NCI-H146 (cell line): ENCODE measurements at regions not wholly inside any gene's neighbourhood (a gene's known extent, or its start where the extent isn't known, plus 50 kb on each side); places are given as distances from the start of the nearest gene placed in this dataset.
"Not testable (repeated sequence)": the region's sequence is repeated elsewhere in the genome, so short reads cannot be mapped to it uniquely, and the experiment has no call there.

Experiments used
- DNase-seq: peaks from one replicate; lab custom pipeline; 2025; lab: John Stamatoyannopoulos, UW

DNA sequence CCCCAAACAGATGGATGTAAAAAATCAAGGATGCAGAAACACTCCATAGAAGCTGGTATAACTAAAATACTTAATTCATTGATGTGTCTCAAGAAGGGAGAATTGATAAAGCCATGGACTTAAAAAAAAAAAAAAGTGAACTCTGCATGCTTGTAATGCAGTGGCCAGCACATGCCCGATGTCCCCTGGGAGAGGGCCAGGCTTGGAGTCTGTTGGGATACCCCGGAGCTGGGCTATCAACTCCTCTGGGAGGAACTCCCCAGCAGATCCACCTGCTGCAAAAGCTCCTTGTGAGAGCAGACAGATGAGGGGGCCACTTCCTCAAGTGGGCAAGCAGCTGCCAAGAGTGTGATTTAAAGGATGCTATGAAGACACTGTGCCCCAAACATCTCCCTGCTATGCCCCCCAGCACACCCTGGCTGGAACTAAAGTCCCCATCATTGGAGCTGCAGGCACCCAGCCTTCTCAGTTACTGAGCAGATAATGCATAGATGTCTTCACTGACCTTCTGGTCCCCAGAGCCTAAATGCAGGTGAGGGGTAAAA lies 311.5 kb upstream of the ID2 start:
- peak; percentile 9 for DNase-seq

DNA sequence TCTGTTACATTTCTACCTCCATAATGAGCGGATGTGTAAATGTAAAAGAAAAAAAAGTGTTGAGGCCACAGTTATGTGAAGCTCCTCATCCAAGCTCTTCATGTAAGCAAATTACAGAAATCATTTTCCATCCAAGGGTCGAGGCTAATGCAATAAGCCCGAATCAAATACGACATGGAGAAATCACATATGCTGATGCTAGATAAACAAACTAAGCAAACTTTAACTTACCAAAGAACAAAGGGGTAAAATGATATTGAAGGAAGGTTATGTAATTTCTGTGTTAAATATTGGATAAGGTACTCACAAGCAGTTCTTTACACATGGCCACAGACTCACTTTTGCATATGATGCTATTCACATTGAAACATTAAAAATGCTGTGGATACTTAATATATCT lies 310.2 kb upstream of the ID2 start:
- DNase-seq, result peak; percentile 31

DNA sequence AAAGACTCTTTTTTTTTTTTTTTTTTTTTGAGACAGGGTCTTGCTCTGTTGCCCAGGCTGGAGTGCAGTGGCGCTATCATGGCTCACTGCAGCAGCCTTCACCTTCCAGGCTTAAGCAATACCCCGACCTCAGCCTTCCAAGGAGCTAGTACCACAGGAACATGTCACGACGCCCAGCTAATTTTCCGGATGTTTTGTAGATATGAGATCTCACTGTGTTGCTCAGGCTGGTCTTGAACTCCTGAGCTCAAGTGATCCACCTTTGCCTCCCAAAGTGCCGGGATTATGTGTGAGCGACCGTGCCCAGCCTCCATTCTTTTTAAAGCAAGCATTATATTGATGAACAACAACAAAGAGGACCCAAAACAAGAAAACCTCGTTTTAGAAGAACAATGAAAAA lies 307.1 kb upstream of the ID2 start:
- DNase-seq, result no peak

DNA sequence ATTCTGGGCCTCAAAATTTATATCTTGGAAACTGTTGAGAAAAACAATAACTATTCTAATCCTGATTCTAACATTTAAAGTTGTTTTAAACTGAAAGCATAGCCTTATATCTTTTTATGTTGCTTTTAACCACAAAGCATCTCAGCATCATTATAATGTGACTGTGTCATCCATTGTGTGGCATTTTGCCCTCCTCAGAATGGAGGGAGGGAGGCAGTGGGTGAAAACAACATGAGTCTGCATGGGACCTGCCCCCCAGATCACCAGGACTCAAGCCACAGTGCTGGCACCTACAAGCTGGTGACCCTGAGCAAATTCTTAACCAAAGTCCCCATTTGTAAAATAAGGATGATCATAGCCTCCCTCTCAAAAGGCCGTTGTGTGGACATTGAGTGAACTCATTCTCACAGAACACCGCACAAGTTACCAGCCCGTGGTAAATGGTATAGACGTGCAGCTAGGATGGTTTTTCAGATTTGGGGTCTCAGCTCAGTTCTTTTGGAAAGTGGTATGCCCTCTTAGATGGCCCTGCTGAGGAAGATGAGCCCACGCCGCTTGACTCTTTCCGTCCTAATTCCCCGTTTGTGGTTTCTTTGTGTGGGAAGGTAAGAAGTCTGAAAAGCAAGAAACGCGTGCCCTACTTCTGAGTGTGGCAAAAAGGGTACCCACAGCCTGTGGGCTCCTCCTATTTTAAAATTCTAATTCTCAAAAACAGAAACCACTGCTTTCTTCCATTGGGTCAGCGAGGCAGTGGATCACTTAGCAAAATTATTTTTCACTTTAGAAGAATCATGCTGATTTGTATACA lies 305.0 kb upstream of the ID2 start:
- no peak for DNase-seq

DNA sequence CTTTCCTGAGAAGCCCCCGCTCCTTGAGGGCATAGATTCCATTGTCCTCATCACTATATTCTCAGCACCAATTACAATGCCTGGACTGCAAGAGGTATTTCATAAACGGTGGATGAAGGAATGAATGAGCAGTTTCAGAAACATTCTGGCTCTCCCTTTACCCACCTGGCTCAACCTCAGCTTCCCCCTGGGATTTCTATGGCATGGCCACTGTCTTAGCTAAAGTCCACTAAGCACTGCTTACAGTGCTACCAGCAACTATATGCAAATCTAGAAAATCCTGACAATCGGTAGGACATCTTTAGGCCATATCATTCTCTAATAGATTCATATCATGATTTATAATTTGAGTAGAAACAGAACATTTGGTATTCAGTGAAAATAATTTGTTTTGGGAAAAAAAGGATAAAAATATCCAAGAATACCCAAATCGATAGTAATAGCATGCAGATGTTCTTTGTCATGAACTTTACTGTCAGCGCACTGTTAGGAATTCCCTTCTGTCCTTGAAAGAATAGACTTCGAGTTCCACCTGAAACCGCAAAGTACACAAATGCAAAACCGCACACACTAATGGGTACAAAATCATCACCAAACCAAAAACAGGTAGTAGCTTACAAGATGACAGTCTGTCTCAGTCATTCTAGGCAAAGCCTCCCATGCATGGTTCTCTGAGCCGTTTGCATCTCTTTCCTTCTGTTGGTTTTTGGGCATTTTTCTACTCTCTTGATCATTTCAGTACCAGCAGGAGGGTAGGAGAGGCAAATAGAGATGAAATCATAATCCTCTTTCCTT lies 303.6 kb upstream of the ID2 start:
- no peak for DNase-seq

DNA sequence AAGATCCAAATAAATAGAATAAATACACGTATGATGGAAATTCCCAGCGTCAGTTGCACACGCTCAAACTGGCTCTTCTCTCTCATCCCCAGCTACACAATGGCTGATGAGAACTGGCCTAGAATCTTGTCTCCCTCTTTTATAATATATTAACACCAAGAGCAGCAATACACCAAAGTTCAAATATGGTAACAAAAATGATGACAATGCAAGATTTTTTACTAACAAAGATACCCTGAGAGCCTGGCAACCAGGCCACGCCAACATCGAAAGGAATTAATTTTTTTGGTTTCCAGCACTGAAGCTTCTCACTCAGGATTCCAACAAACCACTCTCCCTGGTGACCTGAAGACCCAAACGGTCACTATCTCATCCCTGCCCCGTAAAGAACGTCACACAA lies 302.7 kb upstream of the ID2 start:
- DNase-seq, result no peak

DNA sequence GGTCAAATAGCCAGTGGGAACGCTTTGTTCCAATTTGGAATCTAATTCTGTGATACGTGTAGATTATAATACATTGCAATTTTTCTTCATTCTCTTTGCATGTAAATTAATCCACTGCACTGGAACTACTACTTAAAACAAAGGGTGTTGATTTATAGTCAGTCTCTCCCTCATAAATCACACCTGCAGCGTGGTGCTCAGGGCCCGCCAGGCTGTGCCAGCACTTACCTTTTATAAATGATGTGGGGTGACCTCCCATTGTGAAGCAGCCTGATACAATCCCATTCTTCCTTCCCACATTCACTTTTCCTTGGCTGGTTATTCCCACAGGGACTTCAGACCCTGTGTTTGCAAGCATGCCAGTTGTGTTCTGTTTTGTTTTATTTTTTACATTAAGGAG lies 302.3 kb upstream of the ID2 start:
- peak; percentile 12 for DNase-seq

DNA sequence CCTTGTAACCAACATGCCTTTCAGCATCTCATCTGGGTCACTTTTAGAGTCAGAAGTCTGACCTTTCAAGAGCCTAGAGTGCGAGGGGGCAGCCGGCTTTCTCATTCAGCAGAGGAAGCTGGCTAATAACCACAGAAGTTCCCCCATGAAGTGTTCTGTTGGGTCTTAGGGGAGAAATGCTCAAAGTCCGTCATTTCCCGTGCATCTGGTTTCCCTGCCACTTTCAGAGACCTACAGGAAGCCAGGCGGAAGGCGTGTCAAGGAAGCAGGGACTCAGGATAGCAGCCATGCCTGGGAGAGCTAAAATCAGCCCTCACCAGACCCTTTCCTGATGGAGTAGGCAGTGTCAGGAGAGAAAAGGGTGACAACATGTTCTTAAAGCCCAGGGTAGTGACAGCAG lies 301.8 kb upstream of the ID2 start:
- no peak for DNase-seq

DNA sequence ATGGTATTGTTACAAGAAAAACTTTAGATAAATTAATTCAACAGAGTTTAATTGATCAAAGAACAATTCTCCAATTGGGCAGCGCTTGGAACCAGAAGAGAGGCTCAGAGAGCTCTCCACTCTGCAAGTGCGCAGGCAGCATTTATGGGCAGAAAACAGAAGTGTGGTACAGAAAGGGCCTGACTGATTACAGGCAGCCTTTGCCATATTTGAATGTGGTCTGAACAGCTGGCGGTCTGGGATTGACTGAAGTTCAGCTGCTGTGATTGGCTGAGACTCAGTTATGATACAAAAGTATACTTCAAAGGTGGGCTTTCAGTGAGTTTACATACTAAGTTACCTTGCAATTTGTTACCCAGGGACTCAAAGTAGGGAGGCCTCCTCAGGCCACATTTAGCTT lies 301.3 kb upstream of the ID2 start:
- no peak for DNase-seq

DNA sequence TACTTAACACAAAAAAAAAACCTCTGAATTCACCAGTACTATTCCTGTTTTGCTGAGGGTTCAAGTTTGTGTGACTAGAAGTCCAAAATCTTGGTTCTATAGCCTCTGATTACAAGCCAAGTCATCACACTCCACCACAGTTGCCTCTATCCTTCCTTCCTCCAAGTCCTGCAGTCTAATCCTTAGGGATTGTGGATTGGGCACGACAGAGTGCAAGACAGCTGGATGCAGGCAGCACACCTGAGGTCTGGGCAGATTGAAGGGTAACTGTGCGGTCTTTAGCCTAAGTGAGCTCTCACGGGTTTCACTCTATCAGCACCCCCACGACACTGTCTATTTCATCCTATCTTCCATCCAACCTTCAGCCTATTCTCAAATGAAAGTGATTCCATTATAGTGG lies 299.4 kb upstream of the ID2 start:
- DNase-seq, result no peak

DNA sequence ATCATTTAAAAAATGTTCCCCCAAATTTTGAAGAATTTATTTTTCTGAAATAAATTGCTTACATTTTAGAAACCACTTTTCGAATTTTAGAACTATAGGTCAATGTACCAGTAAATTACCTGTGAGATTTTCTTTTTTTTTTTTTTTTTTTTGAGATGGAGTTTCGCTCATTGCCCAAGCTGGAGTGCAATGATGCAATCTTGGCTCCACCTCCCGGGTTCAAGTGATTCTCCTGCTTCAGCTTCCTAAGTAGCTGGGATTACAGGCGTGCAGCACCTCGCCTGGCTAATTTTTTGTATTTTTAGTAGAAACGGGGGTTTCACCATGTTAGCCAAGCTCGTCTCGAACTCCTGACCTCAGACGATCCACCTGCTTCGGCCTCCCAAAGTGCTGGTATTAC lies 295.1 kb upstream of the ID2 start:
- not testable (repeated sequence) for DNase-seq

DNA sequence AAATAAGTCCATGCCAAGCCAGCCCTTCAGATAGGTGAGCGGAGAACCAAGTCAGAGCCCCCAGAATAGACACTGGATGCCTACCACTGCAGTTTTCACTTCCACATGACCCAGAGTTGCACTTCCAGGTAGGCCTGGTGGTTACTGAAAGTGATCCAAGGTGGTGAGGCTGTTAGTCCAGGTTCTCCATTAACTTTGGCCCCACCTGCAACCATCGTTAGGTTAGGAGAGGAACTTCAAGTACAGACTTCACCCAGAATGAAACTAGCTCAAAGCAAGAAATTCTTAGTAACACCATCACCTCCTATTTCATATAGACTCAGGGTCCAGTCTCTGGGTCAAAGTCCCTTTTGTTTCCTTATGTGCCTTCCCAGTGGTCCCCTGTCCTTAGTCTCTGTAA lies 293.1 kb upstream of the ID2 start:
- no peak for DNase-seq

DNA sequence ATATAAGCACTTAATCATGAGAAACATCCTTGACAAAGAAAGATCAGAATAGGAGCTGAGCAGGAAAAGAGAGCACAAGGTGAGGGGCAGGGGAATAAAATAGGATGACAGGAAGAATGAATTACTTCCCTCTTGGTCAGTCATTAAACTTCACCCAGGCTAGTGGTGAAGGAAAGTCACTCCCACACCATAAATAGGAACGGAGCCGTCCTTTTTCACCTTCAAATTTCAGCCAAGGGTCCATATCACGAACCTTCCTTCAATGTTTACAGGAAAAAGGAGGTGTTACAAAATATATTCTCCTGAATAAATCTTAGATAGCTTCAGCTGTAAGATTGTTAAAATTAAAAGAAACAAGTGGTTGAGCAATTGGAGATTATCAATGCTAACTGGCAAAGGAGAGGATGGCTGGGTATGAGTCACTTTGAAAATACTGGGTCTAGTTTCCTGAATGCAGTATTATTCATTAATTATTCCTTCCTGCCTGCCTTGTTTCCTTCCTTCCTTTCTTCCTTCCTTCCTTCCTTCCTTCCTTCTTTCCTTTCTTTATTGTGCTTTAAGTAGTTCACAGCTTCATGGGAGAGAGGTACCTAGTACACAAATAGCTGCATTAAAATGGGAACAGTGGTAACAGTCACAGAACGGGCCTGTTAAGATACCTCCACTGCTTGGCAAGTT lies 292.3 kb upstream of the ID2 start:
- DNase-seq, result no peak

DNA sequence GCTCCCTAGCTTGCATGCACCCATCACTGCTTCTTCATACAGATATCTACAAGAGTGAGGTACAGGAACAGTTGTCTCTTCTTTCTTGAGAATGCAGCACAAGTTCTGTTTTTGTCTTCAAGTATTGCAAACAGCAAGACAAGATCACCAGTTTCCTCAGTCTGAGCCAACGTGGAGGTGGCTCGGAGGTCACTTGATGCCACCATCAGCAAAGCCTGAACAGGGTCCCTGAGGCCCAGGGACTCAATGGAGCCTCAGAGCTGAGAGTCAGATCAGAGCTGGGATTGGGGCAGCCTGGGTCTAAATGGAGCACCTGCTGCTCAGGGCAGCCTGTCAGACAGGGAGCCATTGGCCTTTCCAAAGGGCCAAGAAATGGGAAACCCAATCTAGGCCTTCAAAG lies 290.7 kb upstream of the ID2 start:
- DNase-seq, result no peak

DNA sequence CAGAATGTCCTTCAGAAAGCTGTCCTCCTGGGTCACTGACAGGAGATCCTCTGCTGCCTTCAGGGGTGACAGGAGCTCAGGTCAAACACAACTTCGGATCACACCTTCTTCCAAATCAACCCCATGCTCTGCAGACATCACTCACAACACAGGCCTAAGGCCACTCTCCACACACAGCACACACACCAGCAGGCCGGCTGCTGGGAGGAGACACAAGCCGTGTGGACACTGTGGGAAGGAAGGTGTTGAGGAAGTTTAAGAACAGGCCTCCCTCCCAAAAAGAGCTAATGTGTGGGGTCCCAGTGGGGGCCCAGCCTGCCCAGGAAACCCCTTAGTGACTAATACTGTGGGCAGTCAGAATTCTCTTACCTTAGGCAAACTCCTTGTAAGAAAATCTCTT lies 290.3 kb upstream of the ID2 start:
- DNase-seq, result no peak

DNA sequence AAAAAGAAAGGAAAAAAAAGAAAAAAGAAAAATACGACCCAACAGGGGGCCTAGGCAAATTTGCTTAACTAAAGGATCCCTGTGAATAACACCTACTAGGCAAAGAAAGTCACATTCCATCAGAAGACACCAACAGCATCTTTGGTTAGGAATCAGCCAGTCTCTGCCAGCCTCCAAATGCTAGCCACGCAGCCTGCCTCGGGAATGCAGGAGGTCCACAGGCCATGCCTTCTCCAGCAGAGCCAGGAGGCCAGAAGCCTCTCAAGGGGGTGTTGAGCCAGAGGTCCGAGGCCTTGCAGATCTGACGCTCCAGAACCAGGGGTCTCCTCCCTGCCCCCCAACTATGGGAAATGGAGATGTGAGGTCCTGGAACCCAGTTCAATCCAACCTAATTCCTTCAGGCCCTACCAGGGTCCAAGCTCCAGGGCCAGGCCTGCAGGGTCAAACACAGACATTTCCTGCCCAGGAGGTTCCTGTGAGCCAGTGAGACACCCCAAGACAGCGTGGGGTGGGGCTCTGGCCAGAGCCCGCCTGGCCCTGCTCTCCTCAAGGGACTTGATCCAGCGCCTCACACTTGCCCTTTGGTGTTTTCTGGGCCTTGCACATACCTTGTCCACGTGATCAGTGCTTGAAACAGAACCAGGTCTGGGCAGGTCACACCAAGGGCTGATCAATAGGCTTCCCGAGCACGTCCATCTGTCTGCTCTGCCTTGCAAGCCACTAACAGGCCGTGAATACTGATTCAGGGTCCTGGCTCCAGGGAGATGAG lies 289.6 kb upstream of the ID2 start:
- no peak for DNase-seq

DNA sequence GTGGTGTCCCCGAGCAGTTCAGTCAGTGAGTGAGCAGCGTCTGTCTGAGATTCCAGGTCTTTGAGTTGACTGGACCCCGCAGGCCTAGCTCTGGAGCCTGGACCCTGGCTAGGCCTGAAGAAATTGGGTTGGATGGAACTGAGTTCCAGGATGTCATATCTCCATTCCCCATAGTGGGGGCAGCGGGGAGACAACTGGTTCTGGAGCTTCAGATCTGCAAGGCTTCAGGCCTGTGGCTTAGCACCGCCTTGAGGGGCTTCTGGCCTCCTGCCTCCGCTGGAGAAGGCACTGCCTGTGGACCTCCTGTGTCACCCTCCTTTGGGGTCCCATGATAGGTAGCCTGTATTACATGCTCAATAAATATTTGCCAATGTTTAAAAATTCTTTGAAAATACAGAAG lies 288.4 kb upstream of the ID2 start:
- no peak for DNase-seq

DNA sequence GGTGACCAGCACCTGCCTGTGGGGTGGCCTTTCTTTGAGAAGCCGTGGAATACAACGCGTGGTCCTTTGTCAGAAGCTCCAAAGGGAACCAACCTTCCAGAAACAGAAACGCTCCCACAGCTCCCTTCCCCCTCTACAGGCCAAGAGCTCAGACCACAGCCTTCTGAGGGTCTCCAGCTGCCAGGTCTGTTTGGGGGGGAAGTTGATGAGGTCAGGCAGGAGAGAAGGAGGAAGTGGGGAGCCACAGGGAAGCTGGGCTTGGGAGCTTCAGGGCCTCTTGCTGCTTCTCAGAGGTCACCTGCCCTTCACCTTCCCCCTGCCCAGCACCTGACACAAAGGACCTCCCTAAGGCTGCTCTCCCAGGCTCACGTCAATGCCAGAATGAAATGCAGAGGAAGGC lies 287.7 kb upstream of the ID2 start:
- no peak for DNase-seq

DNA sequence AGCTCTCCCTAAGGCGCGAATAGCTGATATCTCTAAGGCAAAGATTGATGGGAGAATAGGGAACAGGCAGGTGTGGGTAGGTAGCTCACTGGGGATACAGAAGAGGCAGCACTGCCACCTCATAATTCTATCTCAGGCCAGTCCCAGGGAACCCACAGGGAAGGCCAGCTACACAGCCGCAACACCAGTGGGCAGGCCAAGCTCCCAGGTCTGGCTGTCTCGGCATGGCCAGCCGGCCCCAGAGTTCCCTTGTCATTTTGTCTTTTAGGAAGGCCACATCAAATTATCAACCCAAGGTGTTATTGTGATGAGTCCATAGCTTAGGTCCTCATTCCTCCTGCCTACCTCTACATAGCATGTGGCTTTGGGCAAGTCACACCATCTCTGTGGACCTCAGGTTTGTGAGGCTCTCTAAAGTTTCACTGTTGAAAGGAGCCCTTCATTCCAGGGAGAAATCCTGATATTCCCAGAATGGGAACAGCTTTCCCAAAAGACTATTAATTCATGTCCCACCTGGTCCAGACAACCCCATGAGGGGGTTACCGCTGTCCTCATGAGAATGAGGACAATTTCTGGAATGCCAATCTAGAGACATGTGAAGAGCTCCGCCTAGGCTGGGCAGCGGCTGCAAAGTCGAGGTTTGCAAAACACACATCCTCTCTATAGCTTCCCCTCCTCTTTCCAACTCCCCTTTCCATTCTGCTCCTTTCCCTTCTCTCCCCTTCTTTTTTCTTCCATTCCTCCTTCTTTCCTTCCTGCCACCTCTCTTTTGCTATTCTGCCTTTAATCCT lies 287.1 kb upstream of the ID2 start:
- DNase-seq, result no peak

DNA sequence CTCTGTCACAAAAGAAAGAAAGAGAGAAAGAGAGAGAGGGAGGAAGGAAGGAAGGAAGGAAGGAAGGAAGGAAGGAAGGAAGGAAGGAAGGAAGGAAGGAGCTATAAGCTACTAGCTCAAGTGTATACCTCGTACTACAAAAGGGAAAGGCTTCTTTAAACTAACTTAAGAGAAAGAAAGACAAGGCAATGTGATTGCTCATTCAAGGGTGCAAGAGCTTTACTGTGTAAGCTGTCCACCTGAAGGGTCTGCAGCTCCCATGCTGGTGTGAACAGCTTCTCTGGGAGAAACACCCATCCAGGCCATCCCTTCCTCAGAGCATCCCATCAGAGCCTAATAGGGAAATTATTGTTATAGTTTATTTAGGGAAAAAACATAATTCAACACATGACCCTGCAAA lies 286.1 kb upstream of the ID2 start:
- no peak for DNase-seq

DNA sequence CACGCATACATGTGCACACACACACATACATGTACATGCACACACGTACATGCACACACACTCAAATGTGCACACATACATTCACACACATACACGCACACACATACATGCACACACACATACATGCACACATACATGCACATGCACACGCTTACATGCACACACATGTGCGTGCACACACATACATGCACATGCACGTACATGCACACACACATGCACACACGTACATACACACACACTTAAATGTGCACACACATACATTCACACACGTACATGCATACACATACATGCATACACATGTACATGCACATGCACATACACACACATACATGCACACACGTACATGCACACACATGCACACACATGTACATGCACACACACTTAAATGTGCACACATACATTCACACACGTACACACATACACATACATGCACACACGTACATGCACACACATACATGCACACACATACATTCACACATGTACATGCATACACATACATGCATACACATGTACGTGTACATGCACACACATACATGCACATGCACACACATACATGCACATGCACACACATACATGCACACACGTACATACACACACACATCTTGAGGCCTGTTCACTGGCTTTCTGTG lies 283.7 kb upstream of the ID2 start:
- no peak for DNase-seq
